Keratinocyte (primary cell): ENCODE measurements at regions not wholly inside any gene's neighbourhood (a gene's known extent, or its start where the extent isn't known, plus 50 kb on each side); places are given as distances from the start of the nearest gene placed in this dataset.

Experiments
- DNase-seq: peaks from one replicate; pipeline ENCODE4 v3.0.0-alpha.2; 2011; ENCODE audit warnings: low read depth, missing footprints, low spot score
- FAIRE-seq: peaks from 2 replicates; lab custom pipeline; 2011; peaks lifted over from hg19 to GRCh38; lab: Jason Lieb, UNC
- H2AFZ ChIP-seq: 2 replicates; pipeline ENCODE4 v1.6.0; 2012; ENCODE audit warnings: low read length, control low read depth, inconsistent platforms; ENCODE audit not compliant: control insufficient read depth
- H3K27ac ChIP-seq: 2 replicates; pipeline ENCODE4 v1.5.1; 2011; ENCODE audit warnings: low read length; ENCODE audit not compliant: control insufficient read depth, insufficient read depth
- H3K27me3 ChIP-seq: 3 replicates; pipeline ENCODE4 v1.6.0; 2011; ENCODE audit warnings: low read length; ENCODE audit not compliant: control insufficient read depth, insufficient read depth; ENCODE audit errors: extremely low read depth
- H3K36me3 ChIP-seq, 2 experiments: 2 replicates in 1 of 2; 3 replicates in 1 of 2; pipeline ENCODE4 v1.5.1; 2011; ENCODE audit warnings: low read length in 2 of 2, mild to moderate bottlenecking in 1 of 2; ENCODE audit not compliant: control insufficient read depth in 2 of 2, insufficient read depth in 2 of 2; ENCODE audit errors: extremely low read depth in 1 of 2
- H3K4me1 ChIP-seq: 3 replicates; pipeline ENCODE4 v1.5.1; 2011; ENCODE audit warnings: low read length; ENCODE audit not compliant: control insufficient read depth, insufficient read depth; ENCODE audit errors: extremely low read depth
- H3K4me2 ChIP-seq: 3 replicates; pipeline ENCODE4 v1.6.0; 2011; ENCODE audit warnings: low read depth, low read length; ENCODE audit not compliant: control insufficient read depth, insufficient read depth; ENCODE audit errors: extremely low read depth
- H3K4me3 ChIP-seq, 3 experiments: fragments of 200-600 bp in 1 of 3; sonication (generic) in 1 of 3; 2 replicates in 2 of 3; 3 replicates in 1 of 3; pipeline ENCODE4 v1.5.1; 2011 to 2016; ENCODE audit warnings: low read length in 3 of 3, mild to moderate bottlenecking in 3 of 3, control low read depth in 2 of 3, inconsistent platforms in 1 of 3, low read depth in 1 of 3, mixed read lengths in 1 of 3, mixed run types in 1 of 3, moderate library complexity in 1 of 3; ENCODE audit not compliant: control insufficient read depth in 2 of 3, insufficient read depth in 2 of 3; ENCODE audit errors: extremely low read depth in 1 of 3
- H3K79me2 ChIP-seq: 2 replicates; pipeline ENCODE4 v1.6.0; 2012; ENCODE audit warnings: low read length; ENCODE audit not compliant: control insufficient read depth, insufficient read depth
- H3K9ac ChIP-seq: 3 replicates; pipeline ENCODE4 v1.6.0; 2011; ENCODE audit warnings: low read length; ENCODE audit not compliant: control insufficient read depth, insufficient read depth; ENCODE audit errors: extremely low read depth
- H3K9me1 ChIP-seq: 3 replicates; pipeline ENCODE4 v1.6.0; 2011; ENCODE audit warnings: low read length; ENCODE audit not compliant: control insufficient read depth, insufficient read depth; ENCODE audit errors: extremely low read depth
- H3K9me3 ChIP-seq: 2 replicates; pipeline ENCODE4 v1.5.1; 2012; ENCODE audit warnings: low read depth, low read length; ENCODE audit not compliant: control insufficient read depth
- H4K20me1 ChIP-seq: 3 replicates; pipeline ENCODE4 v1.6.0; 2011; ENCODE audit warnings: low read length; ENCODE audit not compliant: control insufficient read depth, insufficient read depth; ENCODE audit errors: extremely low read depth
- EZH2 ChIP-seq: IDR thresholded peaks from one replicate; pipeline ENCODE4 v1.6.1; 2012; ENCODE audit warnings: inconsistent platforms, mild to moderate bottlenecking, low read length, moderate library complexity
- dilution Hi-C: fragments of 300-500 bp; cut with MboI; formaldehyde crosslinking; loops from one replicate; pipeline ENCODE4 v1.7.0; 2020; ENCODE audit warnings: low sequenced_read_pairs; ENCODE audit not compliant: extremely low pct_ligation_motif_present
- TF ChIP-seq, protein P1 (sequence below), 3 experiments: IDR thresholded peaks in 1 of 3; conservative IDR thresholded peaks in 1 of 3; optimal IDR thresholded peaks in 1 of 3; 2 replicates in 2 of 3; 3 replicates in 1 of 3; pipeline versions ENCODE3 to v1.5.1; 2011; ENCODE audit warnings: low read length in 3 of 3, mild to moderate bottlenecking in 3 of 3, moderate library complexity in 2 of 3, control low read depth in 1 of 3, inconsistent platforms in 1 of 3; ENCODE audit not compliant: insufficient read depth in 2 of 3; ENCODE audit errors: extremely low read depth in 1 of 3

- no peaks in the 10 kb centered on the region for H3K36me3 ChIP-seq
- no peaks in the 10 kb centered on the region for H4K20me1 ChIP-seq
- no peaks in the 10 kb centered on the region for H3K4me1 ChIP-seq
- H3K4me3 ChIP-seq, result no peak overlapping the region
- no peak overlapping the region for H3K27ac ChIP-seq
- no peaks in the 10 kb centered on the region for H3K9me3 ChIP-seq
- H2AFZ ChIP-seq, result no peak overlapping the region
- no peak overlapping the region for H3K4me2 ChIP-seq
- H3K9me1 ChIP-seq, result no peaks in the 10 kb centered on the region
- TF ChIP-seq EZH2, result no peak
- TF ChIP-seq, protein P1, sequence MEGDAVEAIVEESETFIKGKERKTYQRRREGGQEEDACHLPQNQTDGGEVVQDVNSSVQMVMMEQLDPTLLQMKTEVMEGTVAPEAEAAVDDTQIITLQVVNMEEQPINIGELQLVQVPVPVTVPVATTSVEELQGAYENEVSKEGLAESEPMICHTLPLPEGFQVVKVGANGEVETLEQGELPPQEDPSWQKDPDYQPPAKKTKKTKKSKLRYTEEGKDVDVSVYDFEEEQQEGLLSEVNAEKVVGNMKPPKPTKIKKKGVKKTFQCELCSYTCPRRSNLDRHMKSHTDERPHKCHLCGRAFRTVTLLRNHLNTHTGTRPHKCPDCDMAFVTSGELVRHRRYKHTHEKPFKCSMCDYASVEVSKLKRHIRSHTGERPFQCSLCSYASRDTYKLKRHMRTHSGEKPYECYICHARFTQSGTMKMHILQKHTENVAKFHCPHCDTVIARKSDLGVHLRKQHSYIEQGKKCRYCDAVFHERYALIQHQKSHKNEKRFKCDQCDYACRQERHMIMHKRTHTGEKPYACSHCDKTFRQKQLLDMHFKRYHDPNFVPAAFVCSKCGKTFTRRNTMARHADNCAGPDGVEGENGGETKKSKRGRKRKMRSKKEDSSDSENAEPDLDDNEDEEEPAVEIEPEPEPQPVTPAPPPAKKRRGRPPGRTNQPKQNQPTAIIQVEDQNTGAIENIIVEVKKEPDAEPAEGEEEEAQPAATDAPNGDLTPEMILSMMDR (optimal IDR thresholded peaks at IDR 0.05 in 1 of 3, IDR thresholded peaks at IDR 0.05 in 1 of 3, conservative IDR thresholded peaks at IDR 0.05 in 1 of 3; ENCODE audit: extremely low read depth in 1 of 3, insufficient read depth in 2 of 3, low read length in 3 of 3), result no peak
- DNase-seq (no peak), FAIRE-seq (no peak)
- no peak overlapping the region for H3K9ac ChIP-seq
- no peaks in the 10 kb centered on the region for H3K27me3 ChIP-seq
- H3K79me2 ChIP-seq, result no peaks in the 10 kb centered on the region
- dilution Hi-C loops, result no loop called here
These were observed 118.6 kb upstream of the ZNF608 start for GRCh38 chr5:124865066-124865465.

DNA sequence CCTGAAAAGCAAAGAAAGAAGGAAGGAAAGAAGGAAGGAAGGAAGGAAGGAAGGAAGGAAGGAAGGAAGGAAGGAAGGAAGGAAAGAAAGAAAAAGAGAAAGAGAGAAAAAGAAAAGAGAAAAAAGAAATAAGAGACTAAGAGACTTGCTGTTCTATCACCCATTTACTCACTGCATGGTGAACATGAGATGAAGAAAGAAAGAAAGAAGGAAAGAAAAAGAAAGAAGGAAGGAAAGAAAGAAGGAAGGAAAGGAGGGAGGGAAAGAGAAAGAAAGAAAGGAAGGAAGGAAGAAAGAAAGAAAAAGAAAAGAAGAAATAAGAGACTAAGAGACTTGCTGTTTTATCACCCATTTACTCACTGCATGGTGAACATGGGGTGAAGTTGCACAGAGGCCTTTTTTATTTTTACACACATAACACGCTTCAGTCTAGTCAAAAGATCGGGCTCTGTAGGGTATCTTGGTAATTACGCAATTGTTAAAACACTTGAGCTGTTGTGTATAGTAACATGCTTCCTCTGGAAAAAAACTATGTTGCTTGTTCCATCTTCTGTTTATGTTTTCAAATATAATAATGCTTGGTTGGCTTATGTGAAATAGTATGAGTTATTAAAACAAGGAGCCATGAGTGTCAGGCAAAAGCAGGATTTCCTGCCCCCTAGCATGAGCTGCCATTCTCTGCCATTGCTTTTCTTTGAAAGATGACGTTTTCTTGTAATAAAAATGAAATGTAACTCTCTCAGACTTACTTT is 119.3 kb upstream of the ZNF608 start:
- H3K9me1 ChIP-seq, result no peaks in the 10 kb centered on the region
- H3K4me1 ChIP-seq, result no peaks in the 10 kb centered on the region
- no peaks in the 10 kb centered on the region for H3K36me3 ChIP-seq
- H2AFZ ChIP-seq, result no peak overlapping the region
- no peaks in the 10 kb centered on the region for H3K27me3 ChIP-seq
- H3K27ac ChIP-seq, result no peak overlapping the region
- FAIRE-seq (peak; percentile 34), DNase-seq (no peak)
- TF ChIP-seq EZH2, result no peak
- TF ChIP-seq, protein P1 (optimal IDR thresholded peaks at IDR 0.05 in 1 of 3, IDR thresholded peaks at IDR 0.05 in 1 of 3, conservative IDR thresholded peaks at IDR 0.05 in 1 of 3; ENCODE audit: extremely low read depth in 1 of 3, insufficient read depth in 2 of 3, low read length in 3 of 3), result no peak
- dilution Hi-C loops, result no loop called here
- H4K20me1 ChIP-seq, result no peaks in the 10 kb centered on the region
- H3K79me2 ChIP-seq, result no peaks in the 10 kb centered on the region
- no peak overlapping the region for H3K4me3 ChIP-seq
- H3K9ac ChIP-seq, result no peak overlapping the region
- H3K9me3 ChIP-seq, result no peaks in the 10 kb centered on the region
- H3K4me2 ChIP-seq, result no peak overlapping the region
